ENCODE measurements at regions not wholly inside any gene's neighbourhood (a gene's known extent, or its start where the extent isn't known, plus 50 kb on each side); places are given as distances from the start of the nearest gene placed in this dataset.

DNA sequence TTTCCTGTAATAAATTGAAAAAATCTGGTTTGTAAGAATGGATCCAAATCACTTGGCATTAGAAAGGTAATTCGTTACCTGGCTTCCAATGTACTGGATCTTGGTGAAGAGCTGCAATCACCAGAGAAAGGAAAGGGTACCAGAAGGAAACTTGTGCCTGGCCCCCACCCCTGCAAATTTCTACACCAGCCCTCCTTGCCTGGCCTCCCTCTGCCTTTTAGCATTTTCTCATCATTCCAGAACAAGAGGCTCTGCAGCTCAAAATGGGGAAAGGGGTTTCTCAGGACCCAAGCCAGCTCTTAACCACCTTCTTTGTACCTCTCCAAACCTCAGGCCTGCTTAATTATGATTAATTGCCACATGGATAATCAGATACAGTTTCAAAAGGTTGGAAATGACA lies 612.8 kb upstream of the MGMT start:
- TF ChIP-seq CTCF (IDR thresholded peaks at IDR 0.05; ENCODE audit: low read length) = no peak
- no peak for TF ChIP-seq EZH2 (IDR thresholded peaks at IDR 0.05; ENCODE audit: borderline replicate concordance, low read length)

GRCh38 chr10:128854963-128855362 lies 612.1 kb upstream of the MGMT start:
- Histone ChIP-seq H3K36me3 (ENCODE audit: insufficient read depth, low read length) (no peaks in the 10 kb centered on the region), H3F3A (ENCODE audit: insufficient read depth, low read length) (no peaks in the 10 kb centered on the region), H2AFZ (ENCODE audit: low read length) (no peak overlapping the region), H3K4me3 (ENCODE audit: low read depth, low read length, poor library complexity, severe bottlenecking) (no peak overlapping the region), H3K4me1 (ENCODE audit: insufficient read depth, low read length, severe bottlenecking) (no peaks in the 10 kb centered on the region), H3K9ac (ENCODE audit: low read length) (no peak overlapping the region), H3K27me3 (ENCODE audit: insufficient read depth, low read length) (0 out of 2 replicates have a peak, but pooled peaks cover 6% of the 10 kb centered on the region), H3K9me2 (ENCODE audit: low read depth, low read length) (no peaks in the 10 kb centered on the region), H4K20me1 (ENCODE audit: insufficient read depth, low read length) (no peaks in the 10 kb centered on the region), H3K9me3 (ENCODE audit: low read length) (no peaks in the 10 kb centered on the region), H3K79me2 (ENCODE audit: insufficient read depth, low read length) (no peaks in the 10 kb centered on the region), H3K27ac (ENCODE audit: low read depth, low read length, poor library complexity, severe bottlenecking) (no peak overlapping the region), H3K4me2 (ENCODE audit: low read length) (no peak overlapping the region)
- no peak for TF ChIP-seq EZH2 (IDR thresholded peaks at IDR 0.05; ENCODE audit: borderline replicate concordance, low read length)

More for the DNA sequence above, 612.8 kb upstream of the MGMT start:
- Histone ChIP-seq H3K9ac (ENCODE audit: low read length) (no peak overlapping the region), H3K36me3 (ENCODE audit: insufficient read depth, low read length) (no peaks in the 10 kb centered on the region), H3K9me3 (ENCODE audit: low read length) (no peaks in the 10 kb centered on the region), H3K9me2 (ENCODE audit: low read depth, low read length) (no peaks in the 10 kb centered on the region), H3F3A (ENCODE audit: insufficient read depth, low read length) (no peaks in the 10 kb centered on the region), H3K27ac (ENCODE audit: low read depth, low read length, poor library complexity, severe bottlenecking) (no peak overlapping the region), H4K20me1 (ENCODE audit: insufficient read depth, low read length) (no peaks in the 10 kb centered on the region), H3K4me3 (ENCODE audit: low read depth, low read length, poor library complexity, severe bottlenecking) (no peak overlapping the region), H3K27me3 (ENCODE audit: insufficient read depth, low read length) (0 out of 2 replicates have a peak, but pooled peaks cover 6% of the 10 kb centered on the region), H3K4me2 (ENCODE audit: low read length) (no peak overlapping the region), H3K79me2 (ENCODE audit: insufficient read depth, low read length) (no peaks in the 10 kb centered on the region), H2AFZ (ENCODE audit: low read length) (no peak overlapping the region), H3K4me1 (ENCODE audit: insufficient read depth, low read length, severe bottlenecking) (no peaks in the 10 kb centered on the region)

GRCh38 chr10:128855618-128856428 lies 611.2 kb upstream of the MGMT start:
- Histone ChIP-seq H3K79me2 (ENCODE audit: insufficient read depth, low read length) (no peaks in the 10 kb centered on the region), H3K9ac (ENCODE audit: low read length) (no peak overlapping the region), H3K9me3 (ENCODE audit: low read length) (no peaks in the 10 kb centered on the region), H3K27ac (ENCODE audit: low read depth, low read length, poor library complexity, severe bottlenecking) (no peak overlapping the region), H3K27me3 (ENCODE audit: insufficient read depth, low read length) (0 out of 2 replicates have a peak, but pooled peaks cover 6% of the 10 kb centered on the region), H3K4me3 (ENCODE audit: low read depth, low read length, poor library complexity, severe bottlenecking) (no peak overlapping the region), H3K36me3 (ENCODE audit: insufficient read depth, low read length) (no peaks in the 10 kb centered on the region), H3F3A (ENCODE audit: insufficient read depth, low read length) (no peaks in the 10 kb centered on the region), H3K4me1 (ENCODE audit: insufficient read depth, low read length, severe bottlenecking) (no peaks in the 10 kb centered on the region), H4K20me1 (ENCODE audit: insufficient read depth, low read length) (no peaks in the 10 kb centered on the region), H2AFZ (ENCODE audit: low read length) (no peak overlapping the region), H3K9me2 (ENCODE audit: low read depth, low read length) (no peaks in the 10 kb centered on the region), H3K4me2 (ENCODE audit: low read length) (no peak overlapping the region)
- no peak for TF ChIP-seq CTCF (IDR thresholded peaks at IDR 0.05; ENCODE audit: low read length)
- no peak for TF ChIP-seq EZH2 (IDR thresholded peaks at IDR 0.05; ENCODE audit: borderline replicate concordance, low read length)
